GM13976 (cell line): ENCODE measurements at regions not wholly inside any gene's neighbourhood (a gene's known extent, or its start where the extent isn't known, plus 50 kb on each side); places are given as distances from the start of the nearest gene placed in this dataset.

ENCODE experiments used
- DNase-seq: peaks from one replicate; pipeline ENCODE4 v3.0.0; 2012; ENCODE audit warnings: low spot score
- in situ Hi-C: fragments of 300-500 bp; cut with MboI; formaldehyde crosslinking; loops from one replicate; pipeline ENCODE4 v1.12.0; 2022; ENCODE audit warnings: low sequenced_read_pairs, mixed read lengths, inconsistent platforms; ENCODE audit not compliant: unreplicated experiment
- TF ChIP-seq, protein P1 (sequence below): IDR thresholded peaks from 2 replicates; pipeline ENCODE4 v1.5.1; 2012; ENCODE audit warnings: borderline replicate concordance, mild to moderate bottlenecking; ENCODE audit not compliant: insufficient read depth; ENCODE audit errors: extremely low read depth, missing control alignments, control extremely low read depth

DNA sequence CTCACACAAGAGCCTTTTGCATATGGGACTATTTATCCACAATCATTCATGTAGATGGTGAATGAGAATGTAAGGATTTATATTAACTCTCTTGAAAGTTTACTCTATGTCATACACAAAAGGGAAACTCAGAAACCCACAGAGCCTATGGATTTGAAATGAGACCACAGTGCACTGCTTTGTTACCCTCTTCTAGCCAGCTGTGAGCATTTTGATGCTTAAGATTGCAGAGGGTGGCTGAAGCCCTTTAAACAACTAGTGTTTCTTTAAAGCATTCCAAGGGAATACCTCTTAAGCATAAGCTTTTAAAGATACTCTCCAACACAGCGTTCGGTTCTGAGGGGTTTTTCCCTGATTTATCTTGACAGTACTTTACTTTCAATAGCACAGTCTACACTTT is 113.9 kb downstream of the NKX6-1 start:
- in situ Hi-C loops, result no loop called here
- TF ChIP-seq, protein P1, sequence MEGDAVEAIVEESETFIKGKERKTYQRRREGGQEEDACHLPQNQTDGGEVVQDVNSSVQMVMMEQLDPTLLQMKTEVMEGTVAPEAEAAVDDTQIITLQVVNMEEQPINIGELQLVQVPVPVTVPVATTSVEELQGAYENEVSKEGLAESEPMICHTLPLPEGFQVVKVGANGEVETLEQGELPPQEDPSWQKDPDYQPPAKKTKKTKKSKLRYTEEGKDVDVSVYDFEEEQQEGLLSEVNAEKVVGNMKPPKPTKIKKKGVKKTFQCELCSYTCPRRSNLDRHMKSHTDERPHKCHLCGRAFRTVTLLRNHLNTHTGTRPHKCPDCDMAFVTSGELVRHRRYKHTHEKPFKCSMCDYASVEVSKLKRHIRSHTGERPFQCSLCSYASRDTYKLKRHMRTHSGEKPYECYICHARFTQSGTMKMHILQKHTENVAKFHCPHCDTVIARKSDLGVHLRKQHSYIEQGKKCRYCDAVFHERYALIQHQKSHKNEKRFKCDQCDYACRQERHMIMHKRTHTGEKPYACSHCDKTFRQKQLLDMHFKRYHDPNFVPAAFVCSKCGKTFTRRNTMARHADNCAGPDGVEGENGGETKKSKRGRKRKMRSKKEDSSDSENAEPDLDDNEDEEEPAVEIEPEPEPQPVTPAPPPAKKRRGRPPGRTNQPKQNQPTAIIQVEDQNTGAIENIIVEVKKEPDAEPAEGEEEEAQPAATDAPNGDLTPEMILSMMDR, result no peak
- DNase-seq, result no peak

DNA sequence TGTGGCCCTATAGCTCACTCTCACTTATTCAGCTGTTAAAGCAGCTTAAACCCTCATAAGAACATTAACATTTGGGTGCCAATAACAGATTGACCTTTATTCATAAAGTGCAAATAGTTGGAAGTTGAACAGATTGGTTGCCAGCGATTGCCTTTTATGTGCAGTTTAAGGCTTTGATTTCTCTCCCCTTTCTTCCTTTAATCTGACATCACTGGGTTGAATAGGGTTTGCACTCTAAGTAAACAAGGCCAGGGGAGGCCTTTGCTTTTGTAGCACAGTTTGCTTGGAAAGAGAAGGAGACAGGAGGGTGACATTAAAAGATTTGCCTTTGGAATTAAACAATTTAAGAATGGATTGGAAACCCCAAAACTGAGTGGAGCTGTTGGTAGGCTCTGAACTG is 114.3 kb downstream of the NKX6-1 start:
- DNase-seq, result no peak
- TF ChIP-seq, protein P1, result no peak
- in situ Hi-C loops, result no loop called here

DNA sequence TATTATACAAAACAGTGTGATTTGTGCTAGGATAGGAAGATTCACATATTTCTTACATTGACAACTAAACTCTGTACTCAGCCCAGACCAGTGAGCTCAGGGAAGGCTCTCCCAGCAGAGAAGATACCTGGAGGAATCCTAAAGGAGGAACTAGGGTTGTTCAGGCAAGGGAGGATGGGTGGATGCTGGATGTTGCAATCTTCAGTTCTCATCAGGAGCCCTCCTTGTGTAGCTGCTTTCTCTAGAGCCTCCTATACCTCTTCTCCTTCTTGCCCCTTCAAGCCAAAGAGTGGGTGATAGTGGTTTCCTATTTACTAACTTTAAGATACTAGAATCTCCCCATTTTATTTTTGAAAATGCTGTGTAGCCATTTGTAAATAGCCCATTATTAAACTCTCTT is 117.3 kb downstream of the NKX6-1 start:
- no peak for DNase-seq
- TF ChIP-seq, protein P1, result no peak
- in situ Hi-C loops, result no loop called here

DNA sequence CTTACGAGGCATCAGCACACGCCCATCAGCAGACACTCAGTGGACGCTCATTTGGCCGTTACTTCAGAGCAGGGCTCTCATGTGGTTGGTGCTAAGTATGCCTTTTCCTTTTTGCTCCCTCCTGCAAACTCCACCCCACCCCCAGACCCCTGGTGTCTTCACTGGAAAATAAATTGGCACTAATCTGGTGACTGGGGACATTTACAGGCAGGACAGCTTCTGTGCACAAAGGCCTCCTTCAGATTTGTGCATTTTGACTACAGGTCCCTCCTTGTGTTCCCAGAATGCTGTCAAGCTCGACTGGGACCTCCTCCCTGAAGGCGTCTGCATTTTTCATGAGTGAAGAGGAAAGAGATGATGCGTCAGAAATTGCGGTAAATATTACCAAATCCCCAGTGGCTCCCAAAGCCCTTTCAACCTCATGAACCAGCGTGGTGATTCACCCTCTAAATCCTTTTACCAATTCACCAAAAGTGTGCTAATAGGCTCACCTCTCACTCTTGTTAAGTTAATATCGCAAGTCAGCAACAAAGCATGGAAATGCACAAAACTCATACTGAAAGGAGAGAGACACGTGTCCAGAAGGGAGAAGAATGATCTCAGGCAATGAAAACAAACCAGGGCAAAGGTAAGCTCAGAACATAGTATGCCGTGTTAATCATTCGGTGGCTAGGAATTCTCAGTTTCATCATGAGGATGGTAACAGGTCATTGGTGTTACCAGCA is 119.0 kb downstream of the NKX6-1 start:
- in situ Hi-C loops, result no loop called here
- DNase-seq, result no peak
- TF ChIP-seq, protein P1, result no peak

DNA sequence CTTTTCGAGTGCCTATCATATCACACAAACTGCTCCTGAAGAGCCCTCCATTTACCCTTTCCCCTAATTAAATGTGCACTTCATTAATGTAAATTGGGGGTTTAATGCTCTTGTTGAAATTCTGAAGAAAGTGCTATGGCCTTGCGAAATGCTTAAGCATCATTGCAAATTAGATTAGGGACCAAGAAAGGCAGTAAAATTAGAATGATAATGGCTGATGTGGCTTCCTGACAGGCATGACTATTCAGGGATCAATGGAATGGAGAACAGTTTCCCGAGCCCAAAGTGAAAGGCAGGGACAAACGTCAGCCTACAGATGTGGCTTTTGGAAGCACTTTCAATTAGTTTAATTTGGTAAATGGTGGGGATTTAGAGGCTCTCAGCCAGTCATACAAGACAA is 120.1 kb downstream of the NKX6-1 start:
- TF ChIP-seq, protein P1, result no peak
- no peak for DNase-seq
- in situ Hi-C loops, result no loop called here

DNA sequence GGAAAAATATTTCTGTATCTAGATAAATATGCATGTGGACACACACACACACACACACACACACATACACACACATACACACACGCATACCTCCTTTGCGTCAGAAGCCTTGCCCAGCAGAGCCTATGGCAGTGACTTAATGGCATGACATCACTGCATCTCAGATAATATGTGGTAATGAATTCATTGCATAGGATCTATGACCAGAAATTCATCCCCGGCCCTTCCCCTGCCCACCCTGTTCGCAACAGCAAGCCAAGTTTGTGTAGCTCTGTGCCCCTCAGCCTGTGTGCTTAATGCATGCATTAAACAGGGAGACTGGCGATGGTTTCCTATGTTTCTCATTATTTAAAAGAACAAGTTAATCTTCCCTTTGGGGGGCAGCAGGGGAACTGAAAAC is 120.7 kb downstream of the NKX6-1 start:
- in situ Hi-C loops, result no loop called here
- no peak for DNase-seq
- TF ChIP-seq, protein P1, result no peak
